Left renal cortex interstitium (tissue), 4 donors: ENCODE measurements at regions not wholly inside any gene's neighbourhood (a gene's known extent, or its start where the extent isn't known, plus 50 kb on each side); places are given as distances from the start of the nearest gene placed in this dataset.
A peak's percentile ranks its signal among the peaks of the same experiment; 100 is the strongest.

Experiments
- DNase-seq, 4 donors: peaks; one replicate each; pipeline ENCODE4 v3.0.0-alpha.2; 2013; ENCODE audit warnings: low read depth in 4 of 4, low spot score in 2 of 4, missing footprints in 1 of 4

GRCh38 chr18:73485166-73485565 lies 617.4 kb upstream of the NETO1 start:
- no peak for DNase-seq

- DNase-seq = no peak
Measured at GRCh38 chr18:73482901-73483300, 615.1 kb upstream of the NETO1 start.

- DNase-seq = no peak
Measured at GRCh38 chr18:73479477-73479876, 611.7 kb upstream of the NETO1 start.

- no peak for DNase-seq
Measured at GRCh38 chr18:73478191-73478590, 610.4 kb upstream of the NETO1 start.

DNA sequence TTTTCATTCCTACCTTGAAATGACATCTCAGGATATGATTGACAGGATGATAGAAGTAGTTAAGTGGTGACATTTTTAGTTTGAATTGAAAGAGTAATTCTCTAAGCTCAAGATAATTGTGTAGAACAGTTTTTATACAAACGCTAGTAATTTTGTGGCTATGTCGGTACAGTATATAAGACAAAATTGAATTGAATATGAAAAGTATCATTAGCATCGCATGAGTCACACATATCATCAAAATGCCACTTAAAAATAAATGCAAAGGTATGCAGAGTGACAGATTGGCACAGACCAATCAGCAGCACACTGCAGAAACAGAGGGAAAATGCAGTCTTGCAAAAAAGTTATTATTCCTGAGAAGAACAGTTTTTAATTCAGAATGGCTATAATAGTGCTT lies 608.2 kb upstream of the NETO1 start:
- no peak for DNase-seq

GRCh38 chr18:73462092-73462491 lies 594.3 kb upstream of the NETO1 start:
- DNase-seq = no peak

DNA sequence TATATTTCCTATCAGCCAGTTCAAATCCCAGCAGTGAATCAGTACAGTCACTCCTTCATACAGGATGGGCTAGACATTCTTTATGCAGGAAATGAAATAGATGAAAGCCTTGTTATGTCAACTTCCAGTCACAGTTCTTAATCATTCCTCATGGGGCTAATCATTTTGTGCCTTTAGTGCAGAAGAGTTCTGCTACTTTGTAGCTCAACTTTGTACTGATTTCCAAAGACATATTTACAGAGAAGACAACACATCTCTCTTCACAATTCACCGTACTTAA lies 593.9 kb upstream of the NETO1 start:
- DNase-seq = peak in 1 of 4 donors; percentile 7

DNA sequence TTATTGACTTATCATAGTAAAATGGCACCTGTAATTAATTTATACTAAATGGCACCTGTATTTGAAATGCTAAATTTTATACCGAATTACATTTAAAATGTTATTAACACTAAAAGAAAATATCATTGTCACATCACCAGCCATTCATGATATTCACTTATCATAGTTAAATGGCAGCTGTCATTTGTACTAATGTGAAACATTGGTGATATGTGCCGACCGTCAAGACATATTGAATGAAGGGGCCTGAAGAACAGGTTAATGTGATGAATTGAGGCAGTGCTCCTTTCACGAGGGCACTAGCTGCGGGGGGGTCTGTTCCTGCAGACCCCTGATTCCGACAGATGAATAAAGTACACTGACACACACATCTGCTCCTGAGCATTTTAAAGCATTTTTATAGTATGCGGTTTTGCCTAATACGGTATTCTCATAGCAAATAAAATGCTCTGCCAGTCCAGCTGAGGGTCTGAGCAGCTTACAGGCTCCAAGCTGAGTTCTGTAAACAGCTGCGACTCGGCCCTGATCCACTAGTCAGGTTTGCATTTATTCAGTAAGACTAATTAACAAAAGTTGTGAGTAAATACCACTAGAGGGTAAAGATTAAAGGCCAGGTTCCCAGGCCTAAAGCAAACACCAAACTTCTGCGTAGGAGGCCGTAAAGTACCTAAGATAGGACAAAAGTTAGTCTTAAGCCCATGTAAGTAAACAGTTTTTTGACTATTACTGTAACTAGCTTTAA lies 593.4 kb upstream of the NETO1 start:
- no peak for DNase-seq

- DNase-seq = no peak
Measured at GRCh38 chr18:73458186-73458964, 590.6 kb upstream of the NETO1 start.

DNA sequence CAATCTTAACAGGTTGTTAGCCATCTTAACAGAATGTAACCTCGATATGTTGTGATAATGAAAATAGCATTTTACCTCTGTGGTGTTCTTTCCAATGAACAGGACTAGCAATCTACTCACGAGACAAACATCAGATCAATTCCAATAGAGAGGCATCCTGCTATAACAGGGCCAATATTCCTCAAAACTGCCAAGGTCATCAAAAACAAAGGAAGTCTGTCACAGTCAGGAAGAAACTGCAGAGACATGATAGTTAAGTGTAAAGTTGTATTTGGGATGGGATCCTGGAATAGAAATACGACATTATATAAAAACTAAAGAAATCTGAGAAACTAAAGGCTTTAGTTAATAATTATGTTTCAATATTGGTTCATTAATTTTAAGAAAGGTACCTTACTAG lies 588.9 kb upstream of the NETO1 start:
- DNase-seq = no peak

- DNase-seq = no peak
Measured at GRCh38 chr18:73452866-73453265, 585.1 kb upstream of the NETO1 start.

GRCh38 chr18:73446502-73446901 lies 578.7 kb upstream of the NETO1 start:
- DNase-seq = no peak

DNA sequence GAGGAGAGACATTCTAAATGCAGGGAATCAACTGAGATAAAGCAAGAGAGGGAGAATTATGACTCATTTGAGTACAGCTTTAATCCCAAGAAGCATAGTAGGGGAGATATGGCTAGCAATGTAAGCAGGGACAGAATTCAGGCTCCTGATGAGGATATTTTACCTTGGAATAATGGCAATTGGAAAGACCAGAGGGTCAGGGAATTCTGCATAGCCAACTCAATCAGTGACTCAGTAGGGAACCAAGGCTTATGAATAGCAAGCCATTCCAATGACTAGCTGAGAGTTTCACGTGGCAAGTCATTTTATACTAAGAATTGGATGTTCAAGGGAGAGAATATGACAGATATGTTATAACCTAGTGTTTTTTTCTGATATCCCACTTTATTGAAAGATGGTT lies 563.8 kb upstream of the NETO1 start:
- DNase-seq = no peak

DNA sequence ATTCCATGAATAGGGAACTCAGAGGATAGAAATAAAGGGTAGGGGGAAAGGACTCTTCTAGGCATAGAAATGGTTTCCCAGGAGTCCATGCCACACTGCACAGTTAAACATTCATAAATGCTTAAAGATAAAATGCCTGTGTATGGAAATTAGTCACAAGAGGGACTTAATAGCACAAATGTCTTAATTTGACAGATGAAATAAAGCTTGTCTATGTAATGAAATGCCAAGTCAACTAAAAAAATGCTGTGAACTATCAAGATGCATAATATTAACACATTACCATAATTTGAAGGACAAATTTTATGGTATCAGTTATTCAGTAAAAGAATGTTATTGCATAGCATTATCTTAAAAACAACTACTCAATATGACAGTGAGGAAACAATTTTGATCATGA lies 553.2 kb upstream of the NETO1 start:
- no peak for DNase-seq

- no peak for DNase-seq
Measured at GRCh38 chr18:73419531-73419930, 551.7 kb upstream of the NETO1 start.

DNA sequence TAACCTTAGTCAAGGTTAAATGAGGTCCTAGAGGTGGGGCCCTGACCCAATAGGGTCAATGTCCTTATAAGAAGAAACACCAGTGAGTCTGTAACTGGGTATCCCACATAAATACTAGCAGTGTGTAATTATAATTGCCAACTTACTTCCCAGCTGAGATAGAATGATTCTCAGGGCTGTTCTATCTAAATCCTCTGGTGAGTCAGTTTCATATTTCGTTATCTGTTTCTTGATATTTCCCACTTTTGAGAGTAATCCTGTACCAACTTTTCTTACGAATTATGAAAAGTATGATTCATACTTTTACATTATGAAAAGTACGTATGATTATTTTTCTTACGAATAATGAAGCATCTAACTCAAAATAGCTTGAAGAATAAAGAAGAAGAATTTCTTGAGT lies 546.8 kb upstream of the NETO1 start:
- no peak for DNase-seq

GRCh38 chr18:73414069-73414468 lies 546.3 kb upstream of the NETO1 start:
- no peak for DNase-seq

- no peak for DNase-seq
Measured at GRCh38 chr18:73409242-73409641, 541.5 kb upstream of the NETO1 start.

GRCh38 chr18:73408469-73408868 lies 540.7 kb upstream of the NETO1 start:
- DNase-seq = no peak

- peak in 2 of 4 donors; percentile 21 for DNase-seq
Measured at GRCh38 chr18:73407506-73407905, 539.7 kb upstream of the NETO1 start.

DNA sequence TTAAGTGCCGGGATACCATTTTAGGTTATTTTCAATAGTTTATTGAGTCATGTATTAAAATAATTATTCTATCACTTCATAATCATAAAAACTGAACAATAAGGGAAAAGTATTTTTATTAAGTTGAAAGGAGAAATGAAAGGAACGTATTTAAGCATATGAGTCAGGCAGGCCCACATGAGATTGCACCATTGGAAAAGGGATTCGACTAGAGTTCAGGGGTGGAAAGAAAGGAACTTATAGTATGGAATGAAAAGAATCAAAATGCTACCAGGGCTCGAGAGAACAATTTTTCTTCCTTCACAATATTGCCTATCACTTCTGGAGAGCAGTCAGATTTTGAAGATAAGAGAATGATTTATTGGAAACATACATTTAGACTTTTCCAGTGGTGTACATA lies 516.5 kb upstream of the NETO1 start:
- DNase-seq = no peak

GRCh38 chr18:73381699-73382036 lies 513.9 kb upstream of the NETO1 start:
- DNase-seq = no peak
